Upper lobe of right lung (tissue), 1 donor: ENCODE measurements at regions not wholly inside any gene's neighbourhood (a gene's known extent, or its start where the extent isn't known, plus 50 kb on each side); places are given as distances from the start of the nearest gene placed in this dataset.

ENCODE experiments used
- ATAC-seq: fragments of 200-7000 bp; cut with Tn5 transposase; one replicate; pipeline ENCODE4 v1.9.1; 2020; ENCODE audit warnings: mild to moderate bottlenecking, moderate library complexity
- DNase-seq: peaks from one replicate; pipeline ENCODE4 v3.0.0-alpha.2; 2020
- H3K27ac ChIP-seq: fragments of 200-600 bp; one replicate; pipeline ENCODE4 v1.8.0; 2022
- H3K27me3 ChIP-seq: fragments of 200-600 bp; one replicate; pipeline ENCODE4 v1.8.0; 2022; ENCODE audit warnings: mild to moderate bottlenecking
- H3K36me3 ChIP-seq: fragments of 200-600 bp; one replicate; pipeline ENCODE4 v1.8.0; 2022
- H3K4me1 ChIP-seq: fragments of 200-600 bp; one replicate; pipeline ENCODE4 v1.8.0; 2022
- H3K4me3 ChIP-seq: fragments of 200-600 bp; one replicate; pipeline ENCODE4 v1.8.0; 2022; ENCODE audit warnings: mild to moderate bottlenecking
- H3K9me3 ChIP-seq: fragments of 200-600 bp; one replicate; pipeline ENCODE4 v1.8.0; 2022
- intact Hi-C: fragments of 100-400 bp; cut with DNase I; formaldehyde crosslinking; loops from one replicate; pipeline ENCODE4 v1.11.0; 2022
- TF ChIP-seq, protein P1 (sequence below): fragments of 200-600 bp; IDR thresholded peaks from one replicate; pipeline ENCODE4 v1.8.0; 2022; ENCODE audit warnings: antibody characterized with exemption
- donor health status: DM: no; HTN: yes; CAD: no; lungs with severe emphysema.

- ATAC-seq (no peak), DNase-seq (no peak)
- H3K27ac ChIP-seq, result no peak overlapping the region
- no peaks in the 10 kb centered on the region for H3K9me3 ChIP-seq
- H3K36me3 ChIP-seq, result no peaks in the 10 kb centered on the region
- no peaks in the 10 kb centered on the region for H3K4me1 ChIP-seq
- no peak overlapping the region for H3K4me3 ChIP-seq
- intact Hi-C loops, result no loop called here
- TF ChIP-seq, protein P1, sequence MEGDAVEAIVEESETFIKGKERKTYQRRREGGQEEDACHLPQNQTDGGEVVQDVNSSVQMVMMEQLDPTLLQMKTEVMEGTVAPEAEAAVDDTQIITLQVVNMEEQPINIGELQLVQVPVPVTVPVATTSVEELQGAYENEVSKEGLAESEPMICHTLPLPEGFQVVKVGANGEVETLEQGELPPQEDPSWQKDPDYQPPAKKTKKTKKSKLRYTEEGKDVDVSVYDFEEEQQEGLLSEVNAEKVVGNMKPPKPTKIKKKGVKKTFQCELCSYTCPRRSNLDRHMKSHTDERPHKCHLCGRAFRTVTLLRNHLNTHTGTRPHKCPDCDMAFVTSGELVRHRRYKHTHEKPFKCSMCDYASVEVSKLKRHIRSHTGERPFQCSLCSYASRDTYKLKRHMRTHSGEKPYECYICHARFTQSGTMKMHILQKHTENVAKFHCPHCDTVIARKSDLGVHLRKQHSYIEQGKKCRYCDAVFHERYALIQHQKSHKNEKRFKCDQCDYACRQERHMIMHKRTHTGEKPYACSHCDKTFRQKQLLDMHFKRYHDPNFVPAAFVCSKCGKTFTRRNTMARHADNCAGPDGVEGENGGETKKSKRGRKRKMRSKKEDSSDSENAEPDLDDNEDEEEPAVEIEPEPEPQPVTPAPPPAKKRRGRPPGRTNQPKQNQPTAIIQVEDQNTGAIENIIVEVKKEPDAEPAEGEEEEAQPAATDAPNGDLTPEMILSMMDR, result no peak
- H3K27me3 ChIP-seq, result no peaks in the 10 kb centered on the region
Observed at GRCh38 chr4:126798214-126798613, 834.5 kb upstream of the INTU start.

GRCh38 chr4:126799416-126799815, 833.3 kb upstream of the INTU start:
- TF ChIP-seq, protein P1, result no peak
- intact Hi-C loops, result no loop called here
- H3K27me3 ChIP-seq, result no peaks in the 10 kb centered on the region
- H3K9me3 ChIP-seq, result no peaks in the 10 kb centered on the region
- H3K27ac ChIP-seq, result no peak overlapping the region
- H3K4me3 ChIP-seq, result no peak overlapping the region
- ATAC-seq (no peak), DNase-seq (no peak)
- no peaks in the 10 kb centered on the region for H3K4me1 ChIP-seq
- no peaks in the 10 kb centered on the region for H3K36me3 ChIP-seq

DNA sequence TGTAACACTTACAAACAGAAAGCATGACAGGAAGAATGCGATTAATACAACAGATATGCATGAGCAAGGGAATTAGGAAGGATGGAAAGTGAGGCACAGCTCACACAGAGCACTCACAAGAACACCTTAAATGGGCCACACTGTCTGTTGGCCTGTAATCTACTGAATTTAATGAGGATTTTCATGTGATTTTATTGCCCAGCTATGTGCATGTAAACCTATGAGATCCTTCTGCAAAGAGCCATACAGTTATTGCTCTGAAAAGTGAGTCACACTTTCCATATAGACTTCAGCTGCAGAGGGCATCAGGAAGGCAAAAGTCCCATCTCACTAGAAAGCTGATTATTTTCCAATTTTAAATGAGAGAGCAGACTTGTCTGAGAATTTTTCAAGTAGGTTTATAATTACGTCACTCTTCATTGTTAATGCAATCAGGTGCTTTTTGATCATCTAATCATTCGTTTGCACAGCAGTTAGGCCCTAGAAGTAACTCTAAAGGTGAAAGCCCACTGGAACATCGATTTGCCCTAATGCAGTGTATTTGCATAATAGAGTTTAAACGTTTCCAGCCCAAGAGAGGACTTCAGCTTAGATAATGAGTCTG, 832.7 kb upstream of the INTU start:
- TF ChIP-seq, protein P1, result no peak
- Histone ChIP-seq H3K9me3 (no peaks in the 10 kb centered on the region), H3K27ac (no peak overlapping the region), H3K4me3 (no peak overlapping the region), H3K36me3 (no peaks in the 10 kb centered on the region), H3K27me3 (no peaks in the 10 kb centered on the region), H3K4me1 (no peaks in the 10 kb centered on the region)
- DNase-seq (no peak), ATAC-seq (no peak)
- intact Hi-C loops, result no loop called here

DNA sequence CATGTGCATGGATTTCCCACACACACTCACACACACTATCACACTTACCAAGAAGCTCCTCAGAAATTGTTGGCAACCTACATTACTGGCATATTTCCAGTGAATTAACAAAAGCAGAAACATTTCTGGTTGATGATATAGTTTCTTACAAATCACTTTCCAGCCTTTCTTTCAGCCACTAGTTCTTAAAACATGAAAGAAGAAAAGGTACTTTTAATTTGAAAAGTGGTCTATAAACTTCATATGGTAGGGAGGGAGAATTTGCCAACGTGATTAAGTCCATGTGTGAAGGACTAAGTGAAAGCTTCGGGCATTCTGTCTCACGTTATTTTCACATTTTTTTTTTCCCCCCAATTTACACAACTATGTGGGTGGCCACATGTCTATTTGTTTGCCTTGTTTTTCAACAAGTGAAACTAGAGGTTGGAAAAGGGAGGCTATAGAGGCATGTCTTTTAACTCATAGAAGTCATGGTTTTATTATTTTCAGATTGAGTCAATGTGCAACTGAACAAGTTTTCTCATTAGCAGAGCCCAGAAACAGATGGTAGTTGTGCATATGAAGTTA, 832.1 kb upstream of the INTU start:
- Histone ChIP-seq H3K4me3 (no peak overlapping the region), H3K27me3 (no peaks in the 10 kb centered on the region), H3K4me1 (no peaks in the 10 kb centered on the region), H3K9me3 (no peaks in the 10 kb centered on the region), H3K36me3 (no peaks in the 10 kb centered on the region), H3K27ac (no peak overlapping the region)
- intact Hi-C loops, result no loop called here
- TF ChIP-seq, protein P1, result no peak
- ATAC-seq (no peak), DNase-seq (no peak)

GRCh38 chr4:126807132-126807531, 825.6 kb upstream of the INTU start:
- TF ChIP-seq, protein P1, result no peak
- ATAC-seq (no peak), DNase-seq (no peak)
- H3K27me3 ChIP-seq, result no peaks in the 10 kb centered on the region
- H3K4me1 ChIP-seq, result no peaks in the 10 kb centered on the region
- H3K9me3 ChIP-seq, result no peaks in the 10 kb centered on the region
- intact Hi-C loops, result no loop called here
- no peak overlapping the region for H3K27ac ChIP-seq
- H3K36me3 ChIP-seq, result no peaks in the 10 kb centered on the region
- no peak overlapping the region for H3K4me3 ChIP-seq

DNA sequence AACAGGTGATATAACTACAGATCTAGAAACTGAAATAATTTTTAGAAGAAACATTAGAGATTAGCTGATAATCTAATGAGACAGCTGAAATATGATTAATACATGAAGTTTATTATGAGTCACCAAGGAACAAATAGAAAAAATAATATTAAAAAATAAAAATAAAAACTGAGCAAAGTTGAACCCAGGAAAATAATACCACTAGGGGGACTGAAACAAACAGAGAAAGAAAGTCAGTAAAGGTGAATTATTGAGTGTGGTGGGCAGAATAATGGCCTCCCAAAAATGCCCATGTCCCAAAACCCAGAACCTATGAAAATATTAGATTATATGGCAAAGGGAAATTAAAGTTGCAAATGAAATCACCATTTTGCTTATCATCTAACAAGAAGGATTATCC, 820.7 kb upstream of the INTU start:
- H3K27me3 ChIP-seq, result no peaks in the 10 kb centered on the region
- no peak overlapping the region for H3K27ac ChIP-seq
- no peak overlapping the region for H3K4me3 ChIP-seq
- no peak for DNase-seq
- H3K9me3 ChIP-seq, result no peaks in the 10 kb centered on the region
- H3K36me3 ChIP-seq, result no peaks in the 10 kb centered on the region
- no peak for ATAC-seq
- intact Hi-C loops, result no loop called here
- H3K4me1 ChIP-seq, result no peaks in the 10 kb centered on the region
- TF ChIP-seq, protein P1, result no peak
